ENCODE measurements at regions not wholly inside any gene's neighbourhood (a gene's known extent, or its start where the extent isn't known, plus 50 kb on each side); places are given as distances from the start of the nearest gene placed in this dataset.

GRCh38 chr11:134887896-134888295 is 475.9 kb upstream of the B3GAT1 start:
- DNase-seq: peak; percentile 33
- Histone ChIP-seq H3K36me3 (no peaks in the 10 kb centered on the region), H3K27me3 (peaks cover 24% of the 10 kb centered on the region), H3K9me3 (no peaks in the 10 kb centered on the region), H3K4me3 (no peak overlapping the region)

DNA sequence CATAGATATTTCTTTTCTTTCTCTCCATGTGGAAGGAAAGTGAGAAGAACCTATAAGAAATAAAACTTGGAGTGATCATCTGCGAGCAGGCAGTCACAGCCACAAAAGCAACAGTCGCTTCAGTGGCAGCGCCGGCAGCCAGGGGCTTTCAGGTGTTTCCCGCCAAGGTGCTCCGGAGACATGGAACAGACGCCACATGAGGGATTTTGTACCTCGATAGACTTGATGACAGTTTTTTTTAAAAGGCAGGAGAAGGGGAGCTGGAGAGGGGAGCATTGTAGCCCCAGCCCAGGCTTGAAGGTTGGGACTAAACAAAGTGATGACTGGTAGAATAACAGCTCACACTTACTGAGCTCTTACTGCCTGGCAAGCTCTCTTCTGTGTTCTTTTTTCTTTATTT is 471.4 kb upstream of the B3GAT1 start:
- Histone ChIP-seq H3K9me3 (no peaks in the 10 kb centered on the region), H3K36me3 (no peaks in the 10 kb centered on the region), H3K27me3 (peaks cover 26% of the 10 kb centered on the region), H3K4me3 (no peak overlapping the region)
- no peak for DNase-seq

DNA sequence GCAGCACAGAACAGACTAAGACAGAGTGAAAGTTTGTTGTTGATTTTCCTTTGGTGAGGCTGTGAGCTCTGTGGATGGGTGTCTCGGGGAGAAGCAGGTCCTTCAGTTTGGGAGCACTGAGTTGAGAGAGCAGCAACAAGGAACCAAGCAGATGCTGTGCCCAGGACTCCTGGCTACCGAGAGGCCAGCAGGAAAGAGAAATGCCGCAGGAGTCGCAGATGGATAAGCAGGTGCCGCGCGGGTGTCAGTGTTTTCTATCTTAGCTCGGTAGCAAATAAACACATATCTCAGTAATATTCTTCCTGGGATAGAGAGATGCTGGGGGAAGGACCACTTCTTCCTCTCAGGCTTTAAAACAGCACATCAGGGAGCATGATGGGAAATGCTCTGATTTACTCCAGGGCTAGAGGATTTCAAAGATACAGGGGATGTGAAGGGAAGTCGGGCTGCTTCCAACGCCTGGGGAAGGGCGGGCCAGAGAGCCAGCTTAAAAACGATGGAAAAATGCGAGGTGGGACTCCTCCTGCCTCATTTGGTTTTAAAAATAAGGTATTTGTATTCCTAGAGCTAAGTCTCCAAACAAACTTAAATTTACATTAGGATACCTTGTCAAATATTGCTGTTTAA is 470.7 kb upstream of the B3GAT1 start:
- H3K4me3 ChIP-seq: no peak overlapping the region
- no peak for DNase-seq
- no peaks in the 10 kb centered on the region for H3K36me3 ChIP-seq
- peaks cover 28% of the 10 kb centered on the region for H3K27me3 ChIP-seq
- H3K9me3 ChIP-seq: no peaks in the 10 kb centered on the region

GRCh38 chr11:134882141-134882540 is 470.1 kb upstream of the B3GAT1 start:
- DNase-seq: no peak
- H3K4me3 ChIP-seq: no peak overlapping the region
- no peaks in the 10 kb centered on the region for H3K36me3 ChIP-seq
- no peaks in the 10 kb centered on the region for H3K9me3 ChIP-seq
- peaks cover 27% of the 10 kb centered on the region for H3K27me3 ChIP-seq

DNA sequence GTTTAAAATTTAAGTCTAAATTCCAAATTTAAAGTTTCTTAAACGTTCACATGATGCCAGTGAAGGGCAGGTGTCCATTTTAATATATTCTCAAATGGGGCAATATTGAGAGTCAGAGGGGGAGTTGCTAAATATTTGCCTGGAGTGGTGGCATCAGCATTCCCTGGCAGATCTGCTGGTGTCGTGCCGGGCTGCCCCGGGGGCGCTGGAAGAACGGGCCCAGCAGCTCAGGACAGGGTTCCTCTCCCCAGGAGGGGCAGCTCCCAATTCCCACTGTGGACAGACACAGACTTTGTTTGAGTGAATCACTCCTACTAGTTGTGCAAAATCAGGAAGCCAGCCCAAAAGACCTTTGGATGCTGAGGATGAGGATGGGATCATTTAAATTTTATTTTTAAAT is 468.7 kb upstream of the B3GAT1 start:
- no peak for DNase-seq
- no peaks in the 10 kb centered on the region for H3K36me3 ChIP-seq
- H3K9me3 ChIP-seq: no peaks in the 10 kb centered on the region
- H3K4me3 ChIP-seq: no peak overlapping the region
- peaks cover 30% of the 10 kb centered on the region for H3K27me3 ChIP-seq

DNA sequence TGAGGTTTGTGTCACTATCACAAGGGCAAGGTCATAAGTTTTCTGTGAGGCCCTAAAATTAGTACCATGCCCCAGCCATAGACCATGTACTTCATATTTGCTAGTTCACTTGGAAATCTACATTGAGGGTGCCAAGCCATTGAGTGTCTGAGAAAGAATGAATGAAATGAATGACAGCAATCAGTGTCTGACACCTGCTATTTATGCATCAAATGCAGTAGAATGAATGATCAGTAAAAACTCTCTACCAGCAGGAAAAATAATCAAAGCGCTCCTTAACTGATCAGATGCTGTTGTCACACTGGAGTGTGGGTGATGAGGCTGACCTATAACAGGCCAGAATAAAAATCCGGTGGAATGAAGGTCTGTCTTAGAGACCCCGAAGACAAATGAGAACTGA is 467.9 kb upstream of the B3GAT1 start:
- Histone ChIP-seq H3K9me3 (no peaks in the 10 kb centered on the region), H3K27me3 (peaks cover 22% of the 10 kb centered on the region), H3K36me3 (no peaks in the 10 kb centered on the region), H3K4me3 (no peak overlapping the region)
- DNase-seq: no peak

GRCh38 chr11:134879341-134879740 is 467.3 kb upstream of the B3GAT1 start:
- no peaks in the 10 kb centered on the region for H3K9me3 ChIP-seq

DNA sequence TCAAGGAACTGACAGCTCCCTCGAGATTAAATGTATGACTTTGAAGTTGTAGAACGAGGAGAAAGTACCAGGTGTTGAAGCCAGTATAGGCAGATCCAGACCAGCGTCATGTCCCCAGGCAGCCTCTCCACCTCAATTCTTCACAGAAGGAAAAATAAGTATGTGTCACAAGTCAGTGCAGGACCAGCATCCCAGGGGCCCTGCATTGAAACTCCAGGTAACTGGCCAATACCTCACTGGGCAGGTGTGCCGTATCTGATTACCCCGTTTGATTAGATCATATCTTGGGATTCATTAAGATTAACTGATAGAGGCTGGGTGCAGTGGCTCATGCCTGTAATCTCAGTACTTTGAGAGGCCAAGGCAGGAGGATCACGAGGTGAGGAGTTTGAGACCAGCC is 466.7 kb upstream of the B3GAT1 start:
- no peak for DNase-seq
- H3K27me3 ChIP-seq: peaks cover 15% of the 10 kb centered on the region
- no peaks in the 10 kb centered on the region for H3K9me3 ChIP-seq
- H3K36me3 ChIP-seq: no peaks in the 10 kb centered on the region
- H3K4me3 ChIP-seq: no peak overlapping the region

More at GRCh38 chr11:134879341-134879740, 467.3 kb upstream of the B3GAT1 start:
- H3K36me3 ChIP-seq: no peaks in the 10 kb centered on the region
- peaks cover 17% of the 10 kb centered on the region for H3K27me3 ChIP-seq
- H3K4me3 ChIP-seq: no peak overlapping the region
- DNase-seq: no peak

GRCh38 chr11:134876226-134876625 is 464.2 kb upstream of the B3GAT1 start:
- Histone ChIP-seq H3K36me3 (no peaks in the 10 kb centered on the region), H3K4me3 (no peak overlapping the region), H3K27me3 (peaks cover 12% of the 10 kb centered on the region), H3K9me3 (no peaks in the 10 kb centered on the region)
- DNase-seq: no peak

- peaks cover 6% of the 10 kb centered on the region; the same call in 1 of the 2 replicates for H3K27me3 ChIP-seq
- DNase-seq: no peak
- H3K36me3 ChIP-seq: no peaks in the 10 kb centered on the region
- H3K9me3 ChIP-seq: no peaks in the 10 kb centered on the region
- H3K4me3 ChIP-seq: no peak overlapping the region
Measured at GRCh38 chr11:134866981-134867675, 455.1 kb upstream of the B3GAT1 start.

- no peaks in the 10 kb centered on the region; the same call in 1 of the 2 replicates for H3K9me3 ChIP-seq
- no peak overlapping the region for H3K4me3 ChIP-seq
- no peak for DNase-seq
- no peaks in the 10 kb centered on the region for H3K36me3 ChIP-seq
- H3K27me3 ChIP-seq: 0 out of 2 replicates have a peak, but pooled peaks cover 4% of the 10 kb centered on the region
Measured at GRCh38 chr11:134866215-134866614, 454.2 kb upstream of the B3GAT1 start.

GRCh38 chr11:134864968-134865305 is 452.9 kb upstream of the B3GAT1 start:
- H3K27me3 ChIP-seq: peaks cover 8% of the 10 kb centered on the region; the same call in 1 of the 2 replicates
- no peaks in the 10 kb centered on the region; the same call in 1 of the 2 replicates for H3K9me3 ChIP-seq
- no peak for DNase-seq
- H3K4me3 ChIP-seq: no peak overlapping the region
- H3K36me3 ChIP-seq: no peaks in the 10 kb centered on the region

- Histone ChIP-seq H3K27me3 (peaks cover 8% of the 10 kb centered on the region; the same call in 1 of the 2 replicates), H3K4me3 (no peak overlapping the region), H3K36me3 (no peaks in the 10 kb centered on the region), H3K9me3 (no peaks in the 10 kb centered on the region; the same call in 1 of the 2 replicates)
- no peak for DNase-seq
Measured at GRCh38 chr11:134864233-134864967, 452.4 kb upstream of the B3GAT1 start.

GRCh38 chr11:134863294-134863693 is 451.3 kb upstream of the B3GAT1 start:
- Histone ChIP-seq H3K36me3 (no peaks in the 10 kb centered on the region), H3K27me3 (peaks cover 8% of the 10 kb centered on the region; the same call in 1 of the 2 replicates), H3K4me3 (no peak overlapping the region), H3K9me3 (no peaks in the 10 kb centered on the region; the same call in 1 of the 2 replicates)
- DNase-seq: no peak

DNA sequence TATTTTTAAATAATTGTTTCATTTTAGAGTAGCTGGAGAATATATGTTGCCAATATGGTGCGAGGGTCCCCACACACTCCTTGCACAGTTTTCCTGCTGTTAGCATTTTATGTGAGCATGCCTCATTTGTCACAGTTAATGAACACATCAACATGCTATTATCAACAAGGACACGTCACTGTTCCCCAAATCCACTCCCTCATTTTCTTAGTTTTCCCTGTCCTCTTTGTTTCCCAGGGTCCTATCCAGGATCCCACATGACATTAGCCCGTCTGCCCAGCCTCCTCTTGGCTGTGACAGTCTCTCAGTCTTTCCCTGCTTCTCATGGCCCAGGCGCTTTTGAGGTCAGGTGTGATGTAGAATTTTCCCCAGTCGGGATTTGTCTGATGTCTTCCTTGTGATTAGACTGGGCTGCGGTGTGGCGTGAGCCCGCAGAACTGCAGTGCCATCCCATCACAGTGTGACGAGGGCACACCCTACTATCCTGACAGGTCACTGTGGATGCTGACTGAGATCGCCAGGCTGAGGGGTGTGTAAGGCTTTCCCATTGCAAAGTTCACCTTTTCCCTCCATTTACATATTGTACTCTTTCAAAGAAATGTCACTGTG is 450.6 kb upstream of the B3GAT1 start:
- H3K36me3 ChIP-seq: no peaks in the 10 kb centered on the region

GRCh38 chr11:134862105-134862502 is 450.1 kb upstream of the B3GAT1 start:
- Histone ChIP-seq H3K4me3 (no peak overlapping the region), H3K36me3 (no peaks in the 10 kb centered on the region), H3K9me3 (no peaks in the 10 kb centered on the region; the same call in 1 of the 2 replicates), H3K27me3 (peaks cover 8% of the 10 kb centered on the region; the same call in 1 of the 2 replicates)
- no peak for DNase-seq

More for the DNA sequence above, 450.6 kb upstream of the B3GAT1 start:
- H3K9me3 ChIP-seq: no peaks in the 10 kb centered on the region; the same call in 1 of the 2 replicates
- no peak overlapping the region for H3K4me3 ChIP-seq
- no peak for DNase-seq
- H3K27me3 ChIP-seq: peaks cover 8% of the 10 kb centered on the region; the same call in 1 of the 2 replicates
